ENCODE measurements at regions not wholly inside any gene's neighbourhood (a gene's known extent, or its start where the extent isn't known, plus 50 kb on each side); places are given as distances from the start of the nearest gene placed in this dataset.

DNA sequence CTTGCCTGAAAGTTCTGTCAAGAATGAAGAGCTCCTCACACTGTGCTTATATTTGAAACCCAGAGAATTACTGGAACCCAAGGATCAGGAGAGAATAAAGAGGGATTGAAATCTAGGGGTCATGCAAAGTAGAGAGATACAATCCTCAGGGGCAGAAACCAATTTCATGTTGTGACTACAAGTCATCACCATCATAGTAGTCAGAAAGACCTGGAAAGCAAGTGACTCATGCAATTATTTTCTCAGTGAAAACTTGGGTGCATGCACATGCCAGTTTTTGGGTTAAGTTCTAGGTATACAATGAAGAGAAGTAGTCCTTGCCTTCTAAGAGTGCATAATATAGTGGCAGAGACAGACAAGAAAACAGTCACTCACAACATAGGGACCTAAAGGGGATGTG is 210.0 kb downstream of the ZC3H11B start:
- Histone ChIP-seq H3K36me3 (no peaks in the 10 kb centered on the region), H3K4me1 (no peaks in the 10 kb centered on the region), H3K9me3 (no peaks in the 10 kb centered on the region), H3K27ac (no peak overlapping the region), H3K27me3 (no peaks in the 10 kb centered on the region), H3K4me3 (no peak overlapping the region)
- ATAC-seq (no peak), DNase-seq (no peak)
- in situ Hi-C loops (cut with MboI; ENCODE audit: low sequenced_read_pairs in 4 of 4): loop anchor here in 1 of 4 donors (25.0 kb wide), 1 partner anchor 1066 kb away; the partner anchor contains the start of gene TGFB2
- intact Hi-C loops (cut with DNase I; ENCODE audit: low total_unique reads): no loop called here
- TF ChIP-seq, protein P1, sequence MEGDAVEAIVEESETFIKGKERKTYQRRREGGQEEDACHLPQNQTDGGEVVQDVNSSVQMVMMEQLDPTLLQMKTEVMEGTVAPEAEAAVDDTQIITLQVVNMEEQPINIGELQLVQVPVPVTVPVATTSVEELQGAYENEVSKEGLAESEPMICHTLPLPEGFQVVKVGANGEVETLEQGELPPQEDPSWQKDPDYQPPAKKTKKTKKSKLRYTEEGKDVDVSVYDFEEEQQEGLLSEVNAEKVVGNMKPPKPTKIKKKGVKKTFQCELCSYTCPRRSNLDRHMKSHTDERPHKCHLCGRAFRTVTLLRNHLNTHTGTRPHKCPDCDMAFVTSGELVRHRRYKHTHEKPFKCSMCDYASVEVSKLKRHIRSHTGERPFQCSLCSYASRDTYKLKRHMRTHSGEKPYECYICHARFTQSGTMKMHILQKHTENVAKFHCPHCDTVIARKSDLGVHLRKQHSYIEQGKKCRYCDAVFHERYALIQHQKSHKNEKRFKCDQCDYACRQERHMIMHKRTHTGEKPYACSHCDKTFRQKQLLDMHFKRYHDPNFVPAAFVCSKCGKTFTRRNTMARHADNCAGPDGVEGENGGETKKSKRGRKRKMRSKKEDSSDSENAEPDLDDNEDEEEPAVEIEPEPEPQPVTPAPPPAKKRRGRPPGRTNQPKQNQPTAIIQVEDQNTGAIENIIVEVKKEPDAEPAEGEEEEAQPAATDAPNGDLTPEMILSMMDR (IDR thresholded peaks at IDR 0.05 in 4 of 5, conservative IDR thresholded peaks at IDR 0.05 in 1 of 5): no peak
- no peak for TF ChIP-seq POLR2A (IDR thresholded peaks at IDR 0.05)

GRCh38 chr1:219401724-219402625 is 210.9 kb downstream of the ZC3H11B start:
- intact Hi-C loops (cut with DNase I; ENCODE audit: low total_unique reads): no loop called here
- DNase-seq (no peak), ATAC-seq (no peak)
- Histone ChIP-seq H3K27ac (no peak overlapping the region), H3K4me3 (no peak overlapping the region), H3K9me3 (no peaks in the 10 kb centered on the region), H3K36me3 (no peaks in the 10 kb centered on the region), H3K27me3 (no peaks in the 10 kb centered on the region), H3K4me1 (no peaks in the 10 kb centered on the region)
- no peak for TF ChIP-seq POLR2A (IDR thresholded peaks at IDR 0.05)
- TF ChIP-seq, protein P1 (IDR thresholded peaks at IDR 0.05 in 4 of 5, conservative IDR thresholded peaks at IDR 0.05 in 1 of 5): no peak
- in situ Hi-C loops (cut with MboI; ENCODE audit: low sequenced_read_pairs in 4 of 4): loop anchor here in 1 of 4 donors (25.0 kb wide), 1 partner anchor 1065 kb away; the partner anchor contains the start of gene TGFB2

GRCh38 chr1:219399446-219399845 is 213.5 kb downstream of the ZC3H11B start:
- no peaks in the 10 kb centered on the region for H3K4me1 ChIP-seq
- TF ChIP-seq POLR2A (IDR thresholded peaks at IDR 0.05): no peak
- TF ChIP-seq, protein P1 (IDR thresholded peaks at IDR 0.05 in 4 of 5, conservative IDR thresholded peaks at IDR 0.05 in 1 of 5): no peak
- DNase-seq (no peak), ATAC-seq (no peak)
- intact Hi-C loops (cut with DNase I; ENCODE audit: low total_unique reads): no loop called here
- H3K9me3 ChIP-seq: no peaks in the 10 kb centered on the region
- H3K36me3 ChIP-seq: no peaks in the 10 kb centered on the region
- H3K27ac ChIP-seq: no peak overlapping the region
- no peak overlapping the region for H3K4me3 ChIP-seq
- in situ Hi-C loops (cut with MboI; ENCODE audit: low sequenced_read_pairs in 4 of 4): no loop called here
- no peaks in the 10 kb centered on the region for H3K27me3 ChIP-seq

- Histone ChIP-seq H3K36me3 (no peaks in the 10 kb centered on the region), H3K9me3 (no peaks in the 10 kb centered on the region), H3K27me3 (no peaks in the 10 kb centered on the region), H3K4me3 (no peak overlapping the region), H3K27ac (no peak overlapping the region), H3K4me1 (no peaks in the 10 kb centered on the region)
- intact Hi-C loops (cut with DNase I; ENCODE audit: low total_unique reads) (no loop called here), in situ Hi-C loops (cut with MboI; ENCODE audit: low sequenced_read_pairs in 4 of 4) (no loop called here)
- ATAC-seq (no peak), DNase-seq (no peak)
- TF ChIP-seq, protein P1 (IDR thresholded peaks at IDR 0.05 in 4 of 5, conservative IDR thresholded peaks at IDR 0.05 in 1 of 5): no peak
- TF ChIP-seq POLR2A (IDR thresholded peaks at IDR 0.05): no peak
Measured at GRCh38 chr1:219398815-219399396, 214.0 kb downstream of the ZC3H11B start.
